Neural progenitor cell (in vitro differentiated cells): ENCODE measurements at regions not wholly inside any gene's neighbourhood (a gene's known extent, or its start where the extent isn't known, plus 50 kb on each side); places are given as distances from the start of the nearest gene placed in this dataset.

Experiments
- EZH2 ChIP-seq: fragments of 200-600 bp; sonication (generic); IDR thresholded peaks from 2 replicates; pipeline ENCODE4 v1.6.1; 2017; ENCODE audit warnings: antibody characterized with exemption, mild to moderate bottlenecking, moderate library complexity
- TF ChIP-seq, protein P1 (sequence below): fragments of 200-600 bp; sonication (generic); IDR thresholded peaks from 2 replicates; pipeline ENCODE4 v1.5.1; 2017; ENCODE audit warnings: antibody characterized with exemption, mild to moderate bottlenecking

DNA sequence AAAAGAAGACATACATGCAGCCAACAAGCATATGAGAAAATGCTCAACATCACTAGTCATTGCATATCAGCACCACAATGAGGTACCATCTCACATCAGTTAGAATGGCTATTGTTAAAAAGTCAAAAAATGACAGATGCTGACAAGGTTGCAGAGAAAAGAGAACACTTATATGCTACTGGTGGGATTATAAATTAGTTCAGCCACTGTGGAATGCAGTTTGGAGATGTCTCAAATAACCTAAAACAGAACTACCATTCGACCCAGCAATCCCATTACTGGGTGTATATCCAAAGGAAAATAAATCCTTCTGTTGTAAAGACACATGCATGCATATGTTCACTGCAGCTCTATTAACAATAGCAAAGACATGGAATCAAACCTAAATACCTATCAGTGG lies 238.4 kb downstream of the KCNC2 start:
- TF ChIP-seq, protein P1, sequence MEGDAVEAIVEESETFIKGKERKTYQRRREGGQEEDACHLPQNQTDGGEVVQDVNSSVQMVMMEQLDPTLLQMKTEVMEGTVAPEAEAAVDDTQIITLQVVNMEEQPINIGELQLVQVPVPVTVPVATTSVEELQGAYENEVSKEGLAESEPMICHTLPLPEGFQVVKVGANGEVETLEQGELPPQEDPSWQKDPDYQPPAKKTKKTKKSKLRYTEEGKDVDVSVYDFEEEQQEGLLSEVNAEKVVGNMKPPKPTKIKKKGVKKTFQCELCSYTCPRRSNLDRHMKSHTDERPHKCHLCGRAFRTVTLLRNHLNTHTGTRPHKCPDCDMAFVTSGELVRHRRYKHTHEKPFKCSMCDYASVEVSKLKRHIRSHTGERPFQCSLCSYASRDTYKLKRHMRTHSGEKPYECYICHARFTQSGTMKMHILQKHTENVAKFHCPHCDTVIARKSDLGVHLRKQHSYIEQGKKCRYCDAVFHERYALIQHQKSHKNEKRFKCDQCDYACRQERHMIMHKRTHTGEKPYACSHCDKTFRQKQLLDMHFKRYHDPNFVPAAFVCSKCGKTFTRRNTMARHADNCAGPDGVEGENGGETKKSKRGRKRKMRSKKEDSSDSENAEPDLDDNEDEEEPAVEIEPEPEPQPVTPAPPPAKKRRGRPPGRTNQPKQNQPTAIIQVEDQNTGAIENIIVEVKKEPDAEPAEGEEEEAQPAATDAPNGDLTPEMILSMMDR: no peak
- no peak for TF ChIP-seq EZH2
